ENCODE measurements at regions not wholly inside any gene's neighbourhood (a gene's known extent, or its start where the extent isn't known, plus 50 kb on each side); places are given as distances from the start of the nearest gene placed in this dataset.

DNA sequence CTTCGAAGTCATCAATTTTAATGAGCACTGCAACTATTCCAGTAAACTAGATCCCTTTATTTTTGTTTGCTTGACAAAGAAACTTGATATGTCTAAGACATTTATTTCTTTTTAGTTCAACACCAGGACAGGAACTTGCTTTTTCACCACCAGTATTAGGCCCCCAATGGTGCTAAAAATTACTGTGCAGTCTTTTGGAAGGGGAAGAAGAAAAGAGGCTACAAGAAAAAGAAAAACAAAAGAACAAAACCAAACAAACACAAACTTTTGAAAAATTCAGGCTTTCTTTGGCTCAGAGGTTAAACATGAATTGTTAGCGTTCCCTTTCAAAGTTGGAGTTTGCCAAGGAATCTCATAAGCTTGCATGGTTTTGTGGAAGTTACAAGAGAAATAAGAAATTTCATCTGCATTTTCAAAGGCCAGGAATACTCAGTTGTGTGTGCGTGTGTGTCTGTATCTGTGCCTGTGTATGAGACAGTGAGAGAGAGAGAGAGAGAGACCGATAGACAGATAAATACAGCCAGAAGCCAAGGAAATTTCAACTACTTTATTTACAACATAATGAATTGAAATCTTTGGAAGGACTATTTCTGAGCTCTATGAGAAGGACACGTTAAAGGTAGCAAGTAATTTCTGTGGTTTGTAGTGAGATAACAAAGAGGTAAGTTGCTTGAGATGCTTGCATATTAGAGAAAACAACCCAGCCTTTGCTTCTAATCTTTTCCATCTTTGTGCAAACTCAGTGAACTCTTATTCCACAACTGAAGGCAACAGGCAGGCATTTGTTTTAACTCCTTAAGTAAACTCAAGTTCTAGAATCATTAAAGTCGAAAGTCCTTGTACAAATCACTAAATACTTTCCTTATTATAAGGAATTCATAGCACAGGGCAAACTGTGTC is 171.0 kb upstream of the CITED2 start:
- TF ChIP-seq, protein P1, sequence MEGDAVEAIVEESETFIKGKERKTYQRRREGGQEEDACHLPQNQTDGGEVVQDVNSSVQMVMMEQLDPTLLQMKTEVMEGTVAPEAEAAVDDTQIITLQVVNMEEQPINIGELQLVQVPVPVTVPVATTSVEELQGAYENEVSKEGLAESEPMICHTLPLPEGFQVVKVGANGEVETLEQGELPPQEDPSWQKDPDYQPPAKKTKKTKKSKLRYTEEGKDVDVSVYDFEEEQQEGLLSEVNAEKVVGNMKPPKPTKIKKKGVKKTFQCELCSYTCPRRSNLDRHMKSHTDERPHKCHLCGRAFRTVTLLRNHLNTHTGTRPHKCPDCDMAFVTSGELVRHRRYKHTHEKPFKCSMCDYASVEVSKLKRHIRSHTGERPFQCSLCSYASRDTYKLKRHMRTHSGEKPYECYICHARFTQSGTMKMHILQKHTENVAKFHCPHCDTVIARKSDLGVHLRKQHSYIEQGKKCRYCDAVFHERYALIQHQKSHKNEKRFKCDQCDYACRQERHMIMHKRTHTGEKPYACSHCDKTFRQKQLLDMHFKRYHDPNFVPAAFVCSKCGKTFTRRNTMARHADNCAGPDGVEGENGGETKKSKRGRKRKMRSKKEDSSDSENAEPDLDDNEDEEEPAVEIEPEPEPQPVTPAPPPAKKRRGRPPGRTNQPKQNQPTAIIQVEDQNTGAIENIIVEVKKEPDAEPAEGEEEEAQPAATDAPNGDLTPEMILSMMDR (IDR thresholded peaks at IDR 0.05) = no peak
- TF ChIP-seq POLR2A (IDR thresholded peaks at IDR 0.05) = no peak
